Parathyroid adenoma (tissue), 2 donors: ENCODE measurements at regions not wholly inside any gene's neighbourhood (a gene's known extent, or its start where the extent isn't known, plus 50 kb on each side); places are given as distances from the start of the nearest gene placed in this dataset.
"Not testable (repeated sequence)": the region's sequence is repeated elsewhere in the genome, so short reads cannot be mapped to it uniquely, and the experiment has no call there.

Experiments
- H2AFZ ChIP-seq: fragments of 300-600 bp; sonication (generic); one replicate; pipeline ENCODE4 v1.7.0; 2017; ENCODE audit warnings: antibody characterized with exemption, mild to moderate bottlenecking
- H3K27ac ChIP-seq: fragments of 300-600 bp; sonication (generic); one replicate; pipeline ENCODE4 v1.7.0; 2017
- H3K27me3 ChIP-seq: fragments of 300-600 bp; sonication (generic); one replicate; pipeline ENCODE4 v1.7.0; 2017; ENCODE audit warnings: low read length; ENCODE audit not compliant: control insufficient read depth, insufficient read depth
- H3K36me3 ChIP-seq: fragments of 300-600 bp; sonication (generic); one replicate; pipeline ENCODE4 v1.7.0; 2017; ENCODE audit warnings: low read length; ENCODE audit not compliant: control insufficient read depth, insufficient read depth
- H3K4me1 ChIP-seq: fragments of 300-600 bp; sonication (generic); one replicate; pipeline ENCODE4 v1.7.0; 2017; ENCODE audit warnings: control low read depth
- H3K4me2 ChIP-seq: fragments of 300-600 bp; sonication (generic); one replicate; pipeline ENCODE4 v1.7.0; 2017; ENCODE audit warnings: low read length
- H3K4me3 ChIP-seq: fragments of 300-600 bp; sonication (generic); one replicate; pipeline ENCODE4 v1.7.0; 2017; ENCODE audit warnings: low read depth, low read length
- H3K79me2 ChIP-seq: fragments of 300-600 bp; sonication (generic); one replicate; pipeline ENCODE4 v1.7.0; 2017; ENCODE audit warnings: control low read depth
- H3K9ac ChIP-seq: fragments of 300-600 bp; sonication (generic); one replicate; pipeline ENCODE4 v1.7.0; 2017; ENCODE audit warnings: mild to moderate bottlenecking
- H3K9me3 ChIP-seq: fragments of 300-600 bp; sonication (generic); one replicate; pipeline ENCODE4 v1.7.0; 2017; ENCODE audit warnings: low read length; ENCODE audit not compliant: control insufficient read depth
- TF ChIP-seq, protein P1 (sequence below): fragments of 300-600 bp; sonication (generic); IDR thresholded peaks from one replicate; pipeline ENCODE4 v1.7.0; 2017; ENCODE audit warnings: antibody characterized with exemption, mild to moderate bottlenecking
- donor health status: primary hyperparathyroidism.

DNA sequence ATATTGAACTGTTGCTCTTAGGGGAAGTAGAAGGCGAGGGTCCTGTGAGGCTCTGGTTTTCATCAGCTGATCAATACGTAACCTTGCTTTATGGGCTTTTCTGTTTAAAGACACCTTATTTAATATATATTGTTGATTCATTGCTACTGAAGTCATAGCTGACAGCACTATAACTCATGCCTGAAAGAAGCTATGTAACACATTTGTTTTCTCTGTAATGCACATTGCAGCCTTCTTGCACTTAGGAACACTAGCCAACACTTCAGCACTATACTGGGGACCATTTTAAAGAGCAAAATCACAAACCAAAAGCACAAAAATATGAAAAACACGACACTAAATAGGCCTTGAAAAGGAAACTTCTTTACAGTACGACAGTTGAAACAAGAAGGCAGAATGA is 135.7 kb downstream of the TTC6 start:
- no peaks in the 10 kb centered on the region for H3K4me1 ChIP-seq
- no peaks in the 10 kb centered on the region for H3K79me2 ChIP-seq

DNA sequence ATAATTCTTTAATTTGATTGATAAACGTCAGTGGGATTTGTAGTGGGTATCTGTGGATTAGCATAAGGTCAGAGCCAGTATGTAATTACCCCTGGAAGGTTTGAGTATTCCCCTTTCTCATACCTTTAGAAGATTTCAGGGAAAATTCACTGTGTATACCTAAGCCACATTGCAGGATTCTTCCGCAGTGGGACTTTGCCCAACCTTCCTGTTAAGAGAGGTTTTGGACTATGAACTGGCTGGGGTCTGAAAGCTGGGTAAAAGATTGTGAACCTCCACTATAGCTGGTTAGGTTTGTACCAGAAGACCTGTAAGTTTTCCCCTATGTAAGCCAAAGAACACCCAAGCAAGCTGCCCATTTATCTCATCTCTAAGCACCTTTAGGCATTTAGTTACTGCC is 150.2 kb downstream of the TTC6 start:
- Histone ChIP-seq H3K4me3 (no peak overlapping the region), H3K27ac (no peak overlapping the region), H3K4me1 (no peaks in the 10 kb centered on the region), H3K36me3 (no peaks in the 10 kb centered on the region), H3K9me3 (no peaks in the 10 kb centered on the region), H3K27me3 (no peaks in the 10 kb centered on the region), H3K9ac (no peak overlapping the region), H2AFZ (no peak overlapping the region), H3K79me2 (no peaks in the 10 kb centered on the region), H3K4me2 (no peak overlapping the region)
- TF ChIP-seq, protein P1, sequence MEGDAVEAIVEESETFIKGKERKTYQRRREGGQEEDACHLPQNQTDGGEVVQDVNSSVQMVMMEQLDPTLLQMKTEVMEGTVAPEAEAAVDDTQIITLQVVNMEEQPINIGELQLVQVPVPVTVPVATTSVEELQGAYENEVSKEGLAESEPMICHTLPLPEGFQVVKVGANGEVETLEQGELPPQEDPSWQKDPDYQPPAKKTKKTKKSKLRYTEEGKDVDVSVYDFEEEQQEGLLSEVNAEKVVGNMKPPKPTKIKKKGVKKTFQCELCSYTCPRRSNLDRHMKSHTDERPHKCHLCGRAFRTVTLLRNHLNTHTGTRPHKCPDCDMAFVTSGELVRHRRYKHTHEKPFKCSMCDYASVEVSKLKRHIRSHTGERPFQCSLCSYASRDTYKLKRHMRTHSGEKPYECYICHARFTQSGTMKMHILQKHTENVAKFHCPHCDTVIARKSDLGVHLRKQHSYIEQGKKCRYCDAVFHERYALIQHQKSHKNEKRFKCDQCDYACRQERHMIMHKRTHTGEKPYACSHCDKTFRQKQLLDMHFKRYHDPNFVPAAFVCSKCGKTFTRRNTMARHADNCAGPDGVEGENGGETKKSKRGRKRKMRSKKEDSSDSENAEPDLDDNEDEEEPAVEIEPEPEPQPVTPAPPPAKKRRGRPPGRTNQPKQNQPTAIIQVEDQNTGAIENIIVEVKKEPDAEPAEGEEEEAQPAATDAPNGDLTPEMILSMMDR, result no peak

More for the DNA sequence above, 135.7 kb downstream of the TTC6 start:
- Histone ChIP-seq H3K36me3 (no peaks in the 10 kb centered on the region), H2AFZ (no peak overlapping the region), H3K27me3 (no peaks in the 10 kb centered on the region), H3K4me3 (no peak overlapping the region), H3K27ac (no peak overlapping the region), H3K9me3 (no peaks in the 10 kb centered on the region), H3K9ac (no peak overlapping the region), H3K4me2 (no peak overlapping the region)
- TF ChIP-seq, protein P1, result no peak

DNA sequence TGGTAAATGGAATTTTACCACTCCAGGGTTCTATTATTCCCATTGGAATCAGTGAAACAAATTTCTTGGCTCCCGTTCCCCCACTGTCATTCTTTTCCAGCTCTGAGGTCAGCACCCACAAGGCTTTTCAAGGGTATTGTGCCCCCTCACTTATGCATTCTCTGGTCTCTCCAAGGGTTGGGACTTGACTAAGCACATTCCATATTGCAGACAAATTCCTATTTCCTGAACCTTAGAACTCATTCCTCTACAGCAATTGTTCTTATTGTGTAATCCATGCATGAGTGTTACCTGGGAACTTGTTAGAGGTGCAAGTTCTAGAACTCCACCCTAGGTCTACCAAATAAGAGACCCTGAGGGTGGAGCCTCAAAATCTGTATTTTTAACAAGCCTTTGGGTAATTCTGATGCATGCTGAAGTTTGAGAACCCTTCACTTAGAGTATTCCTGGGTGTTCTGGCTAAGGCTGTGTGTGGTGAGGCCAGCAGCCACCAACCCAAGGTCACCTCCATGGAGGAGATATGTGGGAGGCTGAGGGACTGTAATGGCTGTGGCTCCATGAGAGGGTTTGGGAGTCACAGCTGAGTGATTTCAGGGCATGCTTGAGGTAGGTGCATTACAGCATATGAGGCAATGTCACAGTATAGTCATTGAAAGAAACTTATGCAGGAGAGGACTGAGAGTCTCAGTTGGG is 150.9 kb downstream of the TTC6 start:
- H3K79me2 ChIP-seq, result no peaks in the 10 kb centered on the region
- no peak overlapping the region for H3K9ac ChIP-seq
- H3K4me3 ChIP-seq, result no peak overlapping the region
- H2AFZ ChIP-seq, result no peak overlapping the region
- no peak overlapping the region for H3K27ac ChIP-seq
- no peaks in the 10 kb centered on the region for H3K9me3 ChIP-seq
- TF ChIP-seq, protein P1, result no peak
- H3K36me3 ChIP-seq, result no peaks in the 10 kb centered on the region
- no peak overlapping the region for H3K4me2 ChIP-seq
- no peaks in the 10 kb centered on the region for H3K27me3 ChIP-seq
- no peaks in the 10 kb centered on the region for H3K4me1 ChIP-seq

DNA sequence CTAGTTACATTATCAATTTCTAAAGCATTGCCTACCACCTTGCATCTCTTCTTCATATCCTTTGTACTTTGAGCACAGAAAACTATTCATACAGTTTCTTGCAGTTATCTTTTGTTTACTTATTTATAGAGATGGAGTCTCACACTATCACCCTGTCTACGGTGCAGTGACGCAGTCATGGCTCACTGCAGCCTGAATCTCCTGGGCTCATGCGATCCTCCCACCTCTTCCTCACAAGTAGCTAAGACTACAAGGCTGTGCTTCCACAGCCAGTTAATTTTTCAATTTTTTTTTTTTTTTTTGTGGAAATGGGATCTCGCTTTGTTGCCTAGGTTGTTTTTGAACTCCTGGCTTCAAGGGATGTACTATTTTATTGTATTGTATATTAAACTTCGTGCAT is 158.0 kb downstream of the TTC6 start:
- H3K9ac ChIP-seq, result no peak overlapping the region
- no peaks in the 10 kb centered on the region for H3K79me2 ChIP-seq
- H3K4me2 ChIP-seq, result no peak overlapping the region
- no peaks in the 10 kb centered on the region for H3K9me3 ChIP-seq
- H3K27me3 ChIP-seq, result no peaks in the 10 kb centered on the region
- no peak overlapping the region for H2AFZ ChIP-seq
- H3K27ac ChIP-seq, result no peak overlapping the region
- TF ChIP-seq, protein P1, result no peak
- H3K36me3 ChIP-seq, result no peaks in the 10 kb centered on the region
- no peaks in the 10 kb centered on the region for H3K4me1 ChIP-seq
- no peak overlapping the region for H3K4me3 ChIP-seq

DNA sequence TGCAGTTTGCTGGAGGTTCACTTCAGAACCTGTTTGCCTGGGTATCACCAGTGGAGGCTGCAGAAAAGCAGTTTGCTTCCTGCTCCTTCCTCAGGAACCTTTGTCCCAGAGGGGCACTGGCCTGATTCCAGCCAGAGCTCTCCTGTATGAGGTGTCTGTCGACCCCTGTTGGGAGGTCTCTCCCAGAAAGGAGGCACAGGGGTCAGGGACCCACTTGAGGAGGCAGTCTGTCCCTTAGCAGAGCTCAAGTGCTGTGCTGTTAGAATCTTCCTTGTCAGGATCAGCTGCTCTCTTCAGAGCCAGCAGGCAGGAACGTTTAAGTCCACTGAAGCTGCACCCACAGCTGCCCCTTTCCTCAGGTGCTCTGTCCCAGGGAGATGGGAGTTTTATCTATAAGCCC is 164.8 kb downstream of the TTC6 start:
- not testable (repeated sequence) for H3K4me3 ChIP-seq, H3K9ac ChIP-seq, H2AFZ ChIP-seq, H3K9me3 ChIP-seq, H3K27me3 ChIP-seq, H3K36me3 ChIP-seq, H3K27ac ChIP-seq, H3K79me2 ChIP-seq, H3K4me2 ChIP-seq, H3K4me1 ChIP-seq
